ENCODE measurements at regions not wholly inside any gene's neighbourhood (a gene's known extent, or its start where the extent isn't known, plus 50 kb on each side); places are given as distances from the start of the nearest gene placed in this dataset.

DNA sequence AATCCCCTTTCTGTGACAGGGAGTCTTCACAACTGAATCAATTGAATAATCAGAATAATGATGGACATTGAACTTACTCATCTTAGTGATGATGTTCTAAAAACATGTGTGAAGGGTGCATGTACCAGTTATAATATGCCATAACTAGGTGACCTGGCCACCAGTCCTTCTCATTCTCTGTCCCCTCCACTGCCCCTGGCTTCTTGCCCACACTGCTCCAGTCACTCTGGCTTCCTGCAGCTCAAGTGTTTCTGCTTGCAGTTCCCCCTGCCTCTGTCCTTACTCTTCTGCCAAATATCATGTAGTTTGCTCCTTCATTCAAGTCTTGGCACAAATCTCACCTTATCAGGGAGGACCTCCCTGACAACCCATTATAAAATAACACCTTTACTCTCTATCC, 168.1 kb upstream of the SLC7A11 start:
- TF ChIP-seq, protein P1, sequence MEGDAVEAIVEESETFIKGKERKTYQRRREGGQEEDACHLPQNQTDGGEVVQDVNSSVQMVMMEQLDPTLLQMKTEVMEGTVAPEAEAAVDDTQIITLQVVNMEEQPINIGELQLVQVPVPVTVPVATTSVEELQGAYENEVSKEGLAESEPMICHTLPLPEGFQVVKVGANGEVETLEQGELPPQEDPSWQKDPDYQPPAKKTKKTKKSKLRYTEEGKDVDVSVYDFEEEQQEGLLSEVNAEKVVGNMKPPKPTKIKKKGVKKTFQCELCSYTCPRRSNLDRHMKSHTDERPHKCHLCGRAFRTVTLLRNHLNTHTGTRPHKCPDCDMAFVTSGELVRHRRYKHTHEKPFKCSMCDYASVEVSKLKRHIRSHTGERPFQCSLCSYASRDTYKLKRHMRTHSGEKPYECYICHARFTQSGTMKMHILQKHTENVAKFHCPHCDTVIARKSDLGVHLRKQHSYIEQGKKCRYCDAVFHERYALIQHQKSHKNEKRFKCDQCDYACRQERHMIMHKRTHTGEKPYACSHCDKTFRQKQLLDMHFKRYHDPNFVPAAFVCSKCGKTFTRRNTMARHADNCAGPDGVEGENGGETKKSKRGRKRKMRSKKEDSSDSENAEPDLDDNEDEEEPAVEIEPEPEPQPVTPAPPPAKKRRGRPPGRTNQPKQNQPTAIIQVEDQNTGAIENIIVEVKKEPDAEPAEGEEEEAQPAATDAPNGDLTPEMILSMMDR (IDR thresholded peaks at IDR 0.05), result no peak
- TF ChIP-seq POLR2A (IDR thresholded peaks at IDR 0.05), result no peak

Data from uterus (tissue), 2 donors.